A673 (cell line): ENCODE measurements at regions not wholly inside any gene's neighbourhood (a gene's known extent, or its start where the extent isn't known, plus 50 kb on each side); places are given as distances from the start of the nearest gene placed in this dataset.

Experiments
- BruUV-seq: library from RNA; stranded (reverse); fragments of 400-500 nt; replicated peaks from 2 replicates; lab custom pipeline; 2021; lab: Mats Ljungman, UMichigan
- CTCF ChIA-PET: fragments of 300-600 bp; sonication (Branson Sonifier 250); formaldehyde crosslinking; loops from one replicate; lab custom pipeline; 2022; ENCODE audit warnings: antibody characterized with exemption; lab: Charles Lee
- POLR2A ChIA-PET: fragments of 300-600 bp; sonication (Branson Sonifier 250); formaldehyde crosslinking; loops from one replicate; lab custom pipeline; 2022; ENCODE audit warnings: antibody characterized with exemption; ENCODE audit not compliant: low non-redundant PET; lab: Charles Lee
- DNase-seq: peaks from one replicate; pipeline ENCODE4 v3.0.0-alpha.2; 2015; ENCODE audit warnings: low spot score
- H3K27ac ChIP-seq: fragments of 200-600 bp; sonication (generic); 2 replicates; pipeline ENCODE4 v1.5.1; 2016; ENCODE audit warnings: mixed run types, low read depth, mild to moderate bottlenecking, mixed read lengths, antibody characterized with exemption, low read length; ENCODE audit not compliant: poor library complexity, severe bottlenecking
- H3K27me3 ChIP-seq: fragments of 200-600 bp; sonication (generic); replicated peaks from 2 replicates; pipeline ENCODE4 v1.6.1; 2017; ENCODE audit warnings: mixed run types, low read depth, mild to moderate bottlenecking, mixed read lengths, antibody characterized with exemption, low read length; ENCODE audit not compliant: insufficient read depth, poor library complexity
- H3K36me3 ChIP-seq: fragments of 200-600 bp; sonication (generic); 2 replicates; pipeline ENCODE4 v1.6.1; 2016; ENCODE audit warnings: mixed run types, mild to moderate bottlenecking, mixed read lengths, antibody characterized with exemption, low read length; ENCODE audit not compliant: insufficient read depth, poor library complexity, severe bottlenecking
- H3K4me1 ChIP-seq: fragments of 200-600 bp; sonication (generic); 2 replicates; pipeline ENCODE4 v1.6.1; 2017; ENCODE audit warnings: mixed run types, mild to moderate bottlenecking, mixed read lengths, antibody characterized with exemption, low read length; ENCODE audit not compliant: insufficient read depth, poor library complexity, severe bottlenecking
- H3K4me3 ChIP-seq: fragments of 200-600 bp; sonication (generic); 2 replicates; pipeline ENCODE4 v1.5.1; 2016; ENCODE audit warnings: low read depth, mixed run types, mild to moderate bottlenecking, mixed read lengths, low read length; ENCODE audit not compliant: poor library complexity, severe bottlenecking
- H3K9me3 ChIP-seq: fragments of 200-600 bp; sonication (generic); 2 replicates; pipeline ENCODE4 v1.6.1; 2016; ENCODE audit warnings: mixed run types, low read depth, mild to moderate bottlenecking, mixed read lengths, antibody characterized with exemption, low read length; ENCODE audit not compliant: poor library complexity, severe bottlenecking
- EZH2 ChIP-seq: fragments of 200-600 bp; sonication (generic); IDR thresholded peaks from 2 replicates; pipeline ENCODE4 v1.6.1; 2017; ENCODE audit warnings: borderline replicate concordance, low read depth, mild to moderate bottlenecking, mixed read lengths, antibody characterized with exemption, low read length; ENCODE audit not compliant: poor library complexity, severe bottlenecking
- intact Hi-C: fragments of 100-400 bp; cut with micrococcal nuclease; formaldehyde crosslinking; loops from one replicate; pipeline ENCODE4 v1.10.0; 2022; ENCODE audit not compliant: unreplicated experiment
- TF ChIP-seq, protein P1 (sequence below): fragments of 300-800, 200-600 bp; sonication (generic); conservative IDR thresholded peaks from 2 replicates; pipeline ENCODE4 v1.5.1; 2017; ENCODE audit warnings: low read depth, mild to moderate bottlenecking, antibody characterized with exemption, low read length, moderate library complexity, mixed read lengths

- ChIA-PET CTCF (no interaction called here), POLR2A (no interaction called here)
- no peaks in the 10 kb centered on the region for H3K9me3 ChIP-seq
- BruUV-seq: no TSS peak
- no peaks in the 10 kb centered on the region for H3K36me3 ChIP-seq
- no peaks in the 10 kb centered on the region for H3K4me1 ChIP-seq
- no peak overlapping the region for H3K4me3 ChIP-seq
- no peak overlapping the region for H3K27ac ChIP-seq
- H3K27me3 ChIP-seq: no peaks in the 10 kb centered on the region
- intact Hi-C loops: no loop called here
- TF ChIP-seq, protein P1, sequence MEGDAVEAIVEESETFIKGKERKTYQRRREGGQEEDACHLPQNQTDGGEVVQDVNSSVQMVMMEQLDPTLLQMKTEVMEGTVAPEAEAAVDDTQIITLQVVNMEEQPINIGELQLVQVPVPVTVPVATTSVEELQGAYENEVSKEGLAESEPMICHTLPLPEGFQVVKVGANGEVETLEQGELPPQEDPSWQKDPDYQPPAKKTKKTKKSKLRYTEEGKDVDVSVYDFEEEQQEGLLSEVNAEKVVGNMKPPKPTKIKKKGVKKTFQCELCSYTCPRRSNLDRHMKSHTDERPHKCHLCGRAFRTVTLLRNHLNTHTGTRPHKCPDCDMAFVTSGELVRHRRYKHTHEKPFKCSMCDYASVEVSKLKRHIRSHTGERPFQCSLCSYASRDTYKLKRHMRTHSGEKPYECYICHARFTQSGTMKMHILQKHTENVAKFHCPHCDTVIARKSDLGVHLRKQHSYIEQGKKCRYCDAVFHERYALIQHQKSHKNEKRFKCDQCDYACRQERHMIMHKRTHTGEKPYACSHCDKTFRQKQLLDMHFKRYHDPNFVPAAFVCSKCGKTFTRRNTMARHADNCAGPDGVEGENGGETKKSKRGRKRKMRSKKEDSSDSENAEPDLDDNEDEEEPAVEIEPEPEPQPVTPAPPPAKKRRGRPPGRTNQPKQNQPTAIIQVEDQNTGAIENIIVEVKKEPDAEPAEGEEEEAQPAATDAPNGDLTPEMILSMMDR: no peak
- TF ChIP-seq EZH2: no peak
- DNase-seq: no peak
These were observed 76.8 kb upstream of the OGFRL1 start for GRCh38 chr6:71211799-71212198.

GRCh38 chr6:71220466-71220865, 68.1 kb upstream of the OGFRL1 start:
- POLR2A ChIA-PET: no interaction called here
- H3K27ac ChIP-seq: no peak overlapping the region
- H3K4me1 ChIP-seq: no peaks in the 10 kb centered on the region
- H3K9me3 ChIP-seq: no peaks in the 10 kb centered on the region
- TF ChIP-seq, protein P1: no peak
- TF ChIP-seq EZH2: no peak
- no peaks in the 10 kb centered on the region for H3K36me3 ChIP-seq
- no peaks in the 10 kb centered on the region for H3K27me3 ChIP-seq
- no TSS peak for BruUV-seq
- no peak overlapping the region for H3K4me3 ChIP-seq
- peak; percentile 7 for DNase-seq
- intact Hi-C loops: no loop called here
- CTCF ChIA-PET: no interaction called here

- H3K9me3 ChIP-seq: no peaks in the 10 kb centered on the region
- no peak for TF ChIP-seq EZH2
- TF ChIP-seq, protein P1: no peak
- H3K27me3 ChIP-seq: no peaks in the 10 kb centered on the region
- ChIA-PET CTCF (no interaction called here), POLR2A (no interaction called here)
- H3K4me1 ChIP-seq: no peaks in the 10 kb centered on the region
- H3K27ac ChIP-seq: no peak overlapping the region
- DNase-seq: no peak
- no peak overlapping the region for H3K4me3 ChIP-seq
- no peaks in the 10 kb centered on the region for H3K36me3 ChIP-seq
- BruUV-seq: no TSS peak
- intact Hi-C loops: no loop called here
These were observed 65.9 kb upstream of the OGFRL1 start for GRCh38 chr6:71222671-71223070.
